Stimulated activated CD4-positive, alpha-beta T cell treated with anti-CD3 and anti-CD28 coated beads, Interleukin-12 subunit alpha, Interleukin-12 subunit beta, amount 100 ng/mL, for 4 hours (primary cell): ENCODE measurements at regions not wholly inside any gene's neighbourhood (a gene's known extent, or its start where the extent isn't known, plus 50 kb on each side); places are given as distances from the start of the nearest gene placed in this dataset.
"Not testable (repeated sequence)": the region's sequence is repeated elsewhere in the genome, so short reads cannot be mapped to it uniquely, and the experiment has no call there.

Source experiments
- DNase-seq: peaks from one replicate; pipeline ENCODE4 v3.0.0-alpha.2; 2020

DNA sequence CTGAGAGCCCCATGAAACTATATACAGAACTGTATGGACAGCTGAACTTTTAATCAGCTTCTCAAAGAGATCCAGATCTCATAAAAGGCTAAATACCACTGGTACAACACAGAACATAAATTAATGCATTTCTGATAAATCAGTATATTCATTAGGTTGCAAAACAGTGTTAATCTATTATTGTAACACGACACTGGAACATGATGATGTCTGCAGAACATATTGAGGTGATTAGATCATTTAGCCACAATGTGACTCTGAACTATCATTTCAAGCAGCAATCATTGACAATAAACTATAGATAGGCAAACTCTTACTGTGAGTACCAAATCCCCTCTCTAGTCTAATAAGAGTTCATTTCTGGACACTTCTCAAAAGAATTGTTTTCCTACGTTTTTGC is 50.3 kb downstream of the GASK1B start:
- DNase-seq: no peak

- no peak for DNase-seq
These were observed 51.7 kb downstream of the GASK1B start for GRCh38 chr4:158121161-158121579.

DNA sequence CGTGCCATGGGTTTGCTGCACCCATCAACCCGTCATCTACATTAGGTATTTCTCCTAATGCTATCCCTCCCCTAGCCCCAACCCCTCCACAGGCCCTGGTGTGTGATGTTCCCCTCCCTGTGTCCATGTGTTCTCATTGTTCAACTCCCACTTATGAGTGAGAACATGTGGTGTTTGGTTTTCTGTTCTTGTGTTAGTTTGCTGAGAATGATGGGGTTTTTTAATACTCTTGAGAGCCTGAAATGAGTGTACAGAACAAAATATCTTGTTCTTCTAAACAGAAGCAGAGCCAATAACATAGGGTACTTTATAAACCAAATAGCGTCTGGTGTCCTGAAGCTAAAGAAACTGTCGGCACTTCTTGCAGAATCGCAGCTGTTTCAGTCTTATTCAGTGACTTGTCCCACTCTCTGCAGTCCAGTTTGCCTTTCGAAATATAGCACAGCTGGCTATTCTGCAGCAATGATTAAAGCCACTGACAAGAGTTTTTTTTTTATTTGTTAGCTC is 52.1 kb downstream of the GASK1B start:
- not testable (repeated sequence) for DNase-seq

DNA sequence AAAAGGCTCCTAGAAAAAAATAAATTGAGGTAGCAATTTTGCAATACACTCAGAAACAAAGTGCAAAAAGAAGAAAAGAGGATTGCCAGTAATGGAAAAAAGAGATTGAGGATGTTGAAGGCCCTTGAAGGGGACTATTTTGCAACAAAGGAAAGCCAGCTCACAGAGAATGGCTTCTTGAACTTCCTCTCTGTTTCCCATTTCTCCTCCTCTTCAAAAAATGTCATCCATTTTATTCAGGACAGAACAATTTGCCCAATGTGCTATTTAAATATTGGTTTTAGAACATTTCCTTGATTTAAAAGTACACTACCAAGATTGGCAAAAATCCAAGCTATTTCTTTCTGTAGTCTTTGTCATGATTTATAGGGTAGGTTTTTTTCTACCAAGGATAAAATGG is 60.2 kb downstream of the GASK1B start:
- no peak for DNase-seq

DNA sequence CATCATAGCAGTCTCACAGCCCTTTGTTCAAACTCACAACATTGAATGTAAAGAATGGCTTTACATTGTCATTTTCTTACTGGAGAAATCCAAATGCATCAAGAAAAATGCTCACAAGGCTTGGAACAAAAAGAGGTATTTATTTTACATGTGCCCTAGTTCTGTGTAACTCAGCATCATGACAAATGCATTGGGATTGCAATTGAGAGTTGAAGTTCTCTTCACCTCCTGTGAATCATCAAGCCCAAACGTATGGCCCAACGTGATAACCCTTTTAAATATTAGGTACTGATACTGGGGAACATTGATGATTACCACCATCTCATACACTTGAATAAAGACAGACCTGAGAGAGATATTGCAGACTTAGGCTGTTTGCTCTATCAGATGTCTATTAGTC is 61.6 kb downstream of the GASK1B start:
- no peak for DNase-seq

DNA sequence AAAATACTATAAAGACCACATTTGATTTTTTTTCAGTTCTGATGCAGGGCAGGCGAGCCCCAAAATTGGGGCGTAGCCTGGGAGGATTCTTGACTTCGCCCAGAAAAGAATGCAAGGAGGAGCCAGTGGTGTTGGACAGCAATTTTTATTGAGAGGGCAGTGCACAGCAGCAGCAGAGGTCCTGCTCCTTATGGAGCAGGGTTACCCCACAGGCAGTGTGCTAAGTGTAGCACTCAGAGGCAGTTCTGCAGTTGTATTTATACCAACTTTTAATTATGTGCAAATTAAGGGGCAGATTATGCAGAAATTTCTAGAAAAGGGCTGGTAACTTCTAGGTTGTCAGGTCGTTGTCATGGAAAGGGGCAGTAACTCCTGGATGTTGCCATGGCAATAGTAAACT is 69.9 kb downstream of the GASK1B start:
- no peak for DNase-seq

- no peak for DNase-seq
These were observed 73.1 kb downstream of the GASK1B start for GRCh38 chr4:158099686-158100085.

DNA sequence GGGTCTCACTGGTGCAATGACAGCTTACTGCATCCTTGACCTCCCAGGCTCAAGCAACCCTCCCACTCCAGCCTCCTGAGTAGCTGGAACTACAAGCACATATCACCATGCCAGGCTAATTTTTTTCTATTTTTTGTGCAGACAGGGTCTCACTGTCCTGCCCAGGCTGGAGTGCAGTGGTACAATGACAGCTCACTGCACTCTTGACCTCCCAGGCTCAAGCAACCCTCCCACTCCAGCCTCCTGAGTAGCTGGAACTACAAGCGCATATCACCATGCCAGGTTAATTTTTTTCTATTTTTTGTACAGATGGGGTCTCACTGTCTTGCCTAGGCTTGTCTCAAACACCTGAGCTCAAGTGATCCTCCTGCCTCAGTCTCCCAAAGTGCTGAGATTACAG is 74.0 kb downstream of the GASK1B start:
- DNase-seq: no peak

DNA sequence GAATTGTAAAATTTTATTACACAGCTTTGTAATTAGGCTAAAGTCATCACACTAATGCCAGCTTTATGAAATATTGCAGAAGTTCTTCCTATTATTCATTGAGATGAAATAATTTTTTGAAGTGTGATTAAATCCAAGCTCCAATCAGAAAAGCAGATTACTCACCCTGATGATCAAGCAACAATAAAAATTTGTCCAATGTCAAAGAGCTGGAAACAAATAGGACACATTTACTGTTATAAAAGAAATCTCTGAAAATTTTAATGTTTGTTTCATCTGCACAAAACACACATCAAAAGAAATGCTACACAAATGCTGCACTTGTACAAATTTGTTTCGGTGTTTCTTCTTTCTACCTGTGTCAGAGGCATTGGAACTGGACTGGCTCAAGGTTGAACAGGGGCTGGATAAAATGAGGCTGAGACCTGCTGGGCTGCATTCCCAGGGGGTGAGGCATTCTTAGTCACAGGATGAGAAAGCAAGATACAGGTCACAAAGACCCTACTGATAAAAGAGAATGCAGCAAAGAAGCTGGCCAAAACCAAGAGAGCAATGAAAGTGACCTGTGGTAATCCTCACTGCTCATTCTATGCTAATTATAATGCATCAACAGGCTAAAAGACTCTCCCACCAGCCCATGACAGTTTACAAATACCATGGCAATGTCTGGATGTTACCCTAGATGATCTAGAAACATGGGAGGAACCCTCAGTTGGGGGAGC is 78.3 kb downstream of the GASK1B start:
- DNase-seq: no peak

DNA sequence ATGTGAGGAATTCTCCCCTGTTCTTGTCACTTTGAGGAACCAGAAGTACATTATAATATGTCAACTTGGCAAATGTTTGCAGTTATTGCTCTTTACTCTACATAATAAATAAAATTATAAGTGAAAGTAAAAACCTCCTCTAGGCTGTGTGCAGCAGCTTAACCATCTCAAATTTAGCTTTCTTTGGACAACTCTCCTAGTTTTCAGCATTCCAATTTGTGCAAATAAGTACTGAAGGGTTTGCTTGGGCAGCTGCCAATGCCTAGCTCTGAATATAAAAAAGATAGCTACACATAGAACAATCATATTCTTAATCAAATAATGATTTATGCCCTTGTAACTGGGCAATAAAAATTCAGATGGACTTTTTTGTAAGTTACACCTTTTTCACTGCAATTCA is 82.5 kb downstream of the GASK1B start:
- DNase-seq: no peak

DNA sequence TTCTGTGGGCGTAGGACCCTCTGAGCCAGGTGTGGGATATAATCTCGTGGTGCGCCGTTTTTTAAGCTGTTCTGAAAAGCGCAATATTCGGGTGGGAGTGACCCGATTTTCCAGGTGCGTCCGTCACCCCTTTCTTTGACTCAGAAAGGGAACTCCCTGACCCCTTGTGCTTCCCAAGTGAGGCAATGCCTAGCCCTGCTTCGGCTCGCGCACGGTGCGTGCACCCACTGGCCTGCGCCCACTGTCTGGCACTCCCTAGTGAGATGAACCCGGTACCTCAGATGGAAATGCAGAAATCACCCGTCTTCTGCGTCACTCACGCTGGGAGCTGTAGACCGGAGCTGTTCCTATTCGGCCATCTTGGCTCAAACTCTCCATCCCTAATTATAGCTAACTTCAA is 82.9 kb downstream of the GASK1B start:
- DNase-seq: not testable (repeated sequence)

GRCh38 chr4:158080354-158080753 is 92.5 kb downstream of the GASK1B start:
- DNase-seq: no peak

DNA sequence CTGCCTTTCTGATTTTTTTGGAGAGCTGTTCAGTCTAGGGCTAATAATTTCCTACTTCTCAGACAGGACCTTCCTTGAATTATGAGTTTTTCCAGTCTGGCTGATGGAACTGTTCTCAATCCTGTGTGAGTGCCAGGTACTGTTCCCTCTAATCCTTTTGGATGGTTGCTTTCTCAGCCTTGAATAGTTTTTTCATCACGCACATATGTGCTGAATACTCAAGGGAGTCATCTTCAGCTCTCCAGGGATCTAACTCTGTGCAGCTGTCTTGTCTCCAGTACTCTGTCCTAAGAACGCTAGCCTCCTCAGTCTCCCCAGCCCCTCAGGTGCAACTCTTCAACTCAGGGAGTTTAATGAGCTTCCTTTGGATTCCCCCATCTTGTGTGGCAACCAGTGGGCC is 93.2 kb downstream of the GASK1B start:
- no peak for DNase-seq

DNA sequence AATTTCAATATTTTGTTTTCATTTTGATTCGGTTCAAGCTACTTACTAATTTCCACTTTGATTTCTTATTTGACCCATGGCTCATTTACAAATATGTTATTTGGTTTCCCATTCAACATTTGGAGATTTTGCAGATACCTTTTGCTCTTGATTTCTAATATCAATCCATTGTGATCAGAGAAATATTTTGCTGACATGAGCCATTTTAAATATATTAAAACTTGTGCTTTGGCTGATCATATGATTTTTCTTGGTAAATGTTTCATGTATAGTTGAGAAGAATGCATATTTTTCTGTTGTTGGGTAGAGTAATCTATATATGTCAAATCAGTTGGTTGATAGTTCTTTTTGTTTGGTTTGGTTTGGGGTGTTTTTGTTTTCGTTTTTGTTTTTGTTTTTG is 95.0 kb downstream of the GASK1B start:
- DNase-seq: no peak

GRCh38 chr4:158074851-158075250 is 98.0 kb downstream of the GASK1B start:
- no peak for DNase-seq

DNA sequence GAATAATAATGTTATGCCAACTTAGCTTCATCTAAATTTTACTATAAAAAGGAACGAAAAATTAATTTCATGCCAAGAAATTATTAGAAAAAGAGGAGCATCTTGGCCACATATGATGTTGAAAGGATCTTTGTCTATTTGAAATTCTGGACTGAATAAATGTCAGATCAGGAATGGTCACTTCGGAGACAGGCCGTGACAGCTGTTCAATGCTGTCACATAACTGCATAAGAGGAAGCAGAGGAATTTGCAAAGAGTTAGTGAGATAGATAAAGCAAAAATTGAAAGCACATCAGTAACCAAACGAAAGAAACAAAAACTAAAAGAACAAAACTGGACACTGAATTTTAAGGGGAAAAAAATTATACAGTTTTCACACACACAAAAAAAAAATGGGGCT is 100.9 kb downstream of the GASK1B start:
- DNase-seq: no peak

- no peak for DNase-seq
These were observed 104.8 kb downstream of the GASK1B start for GRCh38 chr4:158068068-158068467.

- DNase-seq: no peak
These were observed 105.2 kb downstream of the GASK1B start for GRCh38 chr4:158067646-158068045.

DNA sequence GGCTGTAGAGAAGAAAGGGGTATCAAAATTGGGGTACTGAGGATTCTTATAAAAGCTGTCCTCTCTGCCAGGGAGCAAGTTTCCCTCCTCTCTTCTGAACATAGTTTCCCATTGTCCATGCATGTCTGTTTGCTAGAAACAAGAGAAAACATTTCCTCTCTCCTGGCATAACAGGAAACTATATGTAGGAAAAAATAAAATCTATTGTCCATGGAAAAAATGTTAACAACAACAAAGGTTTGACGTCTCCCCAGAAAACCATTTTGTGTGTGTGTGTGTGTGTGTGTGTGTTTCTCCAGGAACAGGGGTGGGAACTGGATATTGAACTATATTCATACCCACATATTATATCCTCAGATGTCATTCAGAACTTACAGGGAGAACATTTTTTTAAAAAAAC is 107.2 kb downstream of the GASK1B start:
- no peak for DNase-seq

DNA sequence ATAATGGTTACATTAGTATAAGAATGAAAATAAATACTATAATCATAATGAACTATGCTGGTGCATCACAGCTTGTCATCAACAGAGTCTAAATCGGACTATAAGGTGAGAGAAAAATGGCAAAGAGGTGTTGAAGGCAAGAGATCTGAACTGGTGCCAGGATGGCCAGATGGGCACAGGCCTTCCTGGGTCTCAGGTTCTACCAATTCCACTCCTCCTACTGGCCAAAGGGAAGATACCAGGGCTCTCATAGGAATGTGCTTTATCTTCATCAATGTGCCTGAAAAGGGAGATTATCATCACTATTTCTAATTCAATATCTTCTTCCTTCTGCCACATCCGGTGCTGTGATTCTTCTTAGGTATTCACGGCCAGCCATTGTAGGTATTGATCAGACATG is 107.6 kb downstream of the GASK1B start:
- no peak for DNase-seq

- DNase-seq: no peak
These were observed 116.1 kb downstream of the GASK1B start for GRCh38 chr4:158056689-158057245.

- no peak for DNase-seq
These were observed 117.2 kb downstream of the GASK1B start for GRCh38 chr4:158055668-158056067.

- DNase-seq: no peak
These were observed 119.0 kb downstream of the GASK1B start for GRCh38 chr4:158053801-158054200.

GRCh38 chr4:158053086-158053485 is 119.7 kb downstream of the GASK1B start:
- no peak for DNase-seq
